Lower leg skin (tissue), 3 donors: ENCODE measurements at regions not wholly inside any gene's neighbourhood (a gene's known extent, or its start where the extent isn't known, plus 50 kb on each side); places are given as distances from the start of the nearest gene placed in this dataset.

ENCODE experiments used
- POLR2A ChIP-seq, 2 donors: fragments of 450-650 bp; IDR thresholded peaks; one replicate each; pipeline ENCODE4 v1.6.1; 2016 to 2017; ENCODE audit warnings: antibody characterized with exemption in 2 of 2, mild to moderate bottlenecking in 1 of 2, moderate library complexity in 1 of 2
- TF ChIP-seq, protein P1 (sequence below), 3 donors: fragments of 450-650 bp; IDR thresholded peaks; one replicate each; pipeline ENCODE4 v1.5.1; 2016; ENCODE audit warnings: antibody characterized with exemption in 3 of 3, mild to moderate bottlenecking in 3 of 3, moderate library complexity in 2 of 3

DNA sequence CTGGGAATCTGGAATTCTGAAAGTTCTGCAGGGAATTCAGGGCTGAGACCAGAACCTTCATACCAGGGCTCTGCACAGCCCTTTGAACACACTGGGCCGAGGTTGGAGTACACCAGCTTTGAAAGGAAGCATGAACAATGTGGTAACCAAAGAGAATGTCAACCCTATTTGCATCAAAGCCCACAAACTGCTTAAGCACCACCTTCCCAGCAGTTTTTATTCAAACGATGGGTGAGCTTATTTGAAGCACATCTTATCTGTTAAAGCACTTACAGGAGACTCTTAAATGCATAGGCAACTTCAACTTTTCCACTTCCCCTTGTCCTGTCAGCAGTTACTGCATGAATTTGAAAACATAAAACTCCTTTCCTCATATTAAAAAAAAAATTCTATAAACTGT, 96.6 kb downstream of the TXNL1 start:
- TF ChIP-seq, protein P1, sequence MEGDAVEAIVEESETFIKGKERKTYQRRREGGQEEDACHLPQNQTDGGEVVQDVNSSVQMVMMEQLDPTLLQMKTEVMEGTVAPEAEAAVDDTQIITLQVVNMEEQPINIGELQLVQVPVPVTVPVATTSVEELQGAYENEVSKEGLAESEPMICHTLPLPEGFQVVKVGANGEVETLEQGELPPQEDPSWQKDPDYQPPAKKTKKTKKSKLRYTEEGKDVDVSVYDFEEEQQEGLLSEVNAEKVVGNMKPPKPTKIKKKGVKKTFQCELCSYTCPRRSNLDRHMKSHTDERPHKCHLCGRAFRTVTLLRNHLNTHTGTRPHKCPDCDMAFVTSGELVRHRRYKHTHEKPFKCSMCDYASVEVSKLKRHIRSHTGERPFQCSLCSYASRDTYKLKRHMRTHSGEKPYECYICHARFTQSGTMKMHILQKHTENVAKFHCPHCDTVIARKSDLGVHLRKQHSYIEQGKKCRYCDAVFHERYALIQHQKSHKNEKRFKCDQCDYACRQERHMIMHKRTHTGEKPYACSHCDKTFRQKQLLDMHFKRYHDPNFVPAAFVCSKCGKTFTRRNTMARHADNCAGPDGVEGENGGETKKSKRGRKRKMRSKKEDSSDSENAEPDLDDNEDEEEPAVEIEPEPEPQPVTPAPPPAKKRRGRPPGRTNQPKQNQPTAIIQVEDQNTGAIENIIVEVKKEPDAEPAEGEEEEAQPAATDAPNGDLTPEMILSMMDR (IDR thresholded peaks at IDR 0.05): no peak
- no peak for TF ChIP-seq POLR2A (IDR thresholded peaks at IDR 0.05)
